H1 (cell line): ENCODE measurements at regions not wholly inside any gene's neighbourhood (a gene's known extent, or its start where the extent isn't known, plus 50 kb on each side); places are given as distances from the start of the nearest gene placed in this dataset.

Source experiments
- CTCF ChIA-PET: fragments of 300-600 bp; sonication (Branson Sonifier 250); formaldehyde crosslinking; loops from one replicate; lab custom pipeline; 2021; ENCODE audit not compliant: partially characterized antibody; lab: Charles Lee
- POLR2A ChIA-PET: fragments of 300-600 bp; sonication (Branson Sonifier 250); formaldehyde crosslinking; loops from one replicate; lab custom pipeline; 2021; ENCODE audit warnings: inconsistent platforms; ENCODE audit not compliant: partially characterized antibody; lab: Charles Lee
- DNase-seq, 2 experiments: peaks; one replicate each; pipeline versions ENCODE4 v3.0.0 to v3.0.0-alpha.2; 2010 to 2022; ENCODE audit warnings: low spot score in 2 of 2, low read depth in 1 of 2, mixed read lengths in 1 of 2
- FAIRE-seq: peaks from 2 replicates; lab custom pipeline; 2011; peaks lifted over from hg19 to GRCh38; lab: Jason Lieb, UNC
- H2AFZ ChIP-seq: 2 replicates; pipeline ENCODE4 v1.8.1; 2012; ENCODE audit warnings: low read length, inconsistent platforms
- H2AK5ac ChIP-seq: 2 replicates; pipeline ENCODE4 v1.6.1; 2013; ENCODE audit warnings: low read depth, low read length
- H2BK120ac ChIP-seq: replicated peaks from 2 replicates; pipeline ENCODE3; 2013; ENCODE audit warnings: low read depth, low read length, inconsistent platforms
- H2BK12ac ChIP-seq: 2 replicates; pipeline ENCODE4 v1.6.1; 2013; ENCODE audit warnings: low read depth, low read length
- H2BK15ac ChIP-seq: 2 replicates; pipeline ENCODE4 v1.6.1; 2013; ENCODE audit warnings: low read length
- H2BK20ac ChIP-seq: 2 replicates; pipeline ENCODE4 v1.6.1; 2013; ENCODE audit warnings: low read length
- H2BK5ac ChIP-seq: 2 replicates; pipeline ENCODE4 v1.6.1; 2013; ENCODE audit warnings: low read depth, low read length
- H3K14ac ChIP-seq: 2 replicates; pipeline ENCODE4 v1.6.1; 2013; ENCODE audit warnings: inconsistent platforms; ENCODE audit not compliant: insufficient read length
- H3K18ac ChIP-seq: 2 replicates; pipeline ENCODE4 v1.6.1; 2013; ENCODE audit warnings: low read length; ENCODE audit errors: extremely low read depth
- H3K23ac ChIP-seq: 2 replicates; pipeline ENCODE4 v1.6.1; 2013; ENCODE audit warnings: inconsistent platforms; ENCODE audit not compliant: insufficient read length
- H3K23me2 ChIP-seq: 2 replicates; pipeline ENCODE4 v1.6.1; 2013; ENCODE audit warnings: low read depth, low read length
- H3K27ac ChIP-seq: 2 replicates; pipeline ENCODE4 v1.6.1; 2011; ENCODE audit warnings: low read depth, low read length, inconsistent platforms
- H3K27me3 ChIP-seq, 4 experiments: replicated peaks in 1 of 4; 1 replicate in 1 of 4; 2 replicates in 3 of 4; pipeline versions ENCODE4 v1.6.1 to v1.8.1; 2011 to 2013; ENCODE audit warnings: low read length in 3 of 4, mild to moderate bottlenecking in 3 of 4, inconsistent platforms in 2 of 4, mixed read lengths in 2 of 4, moderate library complexity in 1 of 4; ENCODE audit not compliant: control insufficient read depth in 3 of 4, insufficient read depth in 3 of 4; ENCODE audit errors: extremely low read depth in 1 of 4
- H3K36me3 ChIP-seq, 4 experiments: 2 replicates each; pipeline versions ENCODE4 v1.6.1 to v1.8.1; 2011 to 2013; ENCODE audit warnings: mild to moderate bottlenecking in 4 of 4, low read length in 3 of 4, moderate library complexity in 2 of 4, control low read depth in 1 of 4, inconsistent platforms in 1 of 4; ENCODE audit not compliant: insufficient read depth in 4 of 4, control insufficient read depth in 2 of 4
- H3K4ac ChIP-seq: replicated peaks from 2 replicates; pipeline ENCODE3; 2013; ENCODE audit warnings: low read length, low read depth, mixed read lengths, inconsistent platforms; ENCODE audit not compliant: insufficient read length
- H3K4me1 ChIP-seq, 4 experiments: replicated peaks in 1 of 4; 1 replicate in 1 of 4; 2 replicates in 3 of 4; pipeline versions ENCODE4 v1.6.1 to v1.8.1; 2011 to 2013; ENCODE audit warnings: low read length in 3 of 4, inconsistent platforms in 2 of 4, mixed read lengths in 1 of 4; ENCODE audit not compliant: insufficient read depth in 4 of 4, control insufficient read depth in 3 of 4
- H3K4me2 ChIP-seq, 2 experiments: 2 replicates each; pipeline versions ENCODE4 v1.6.1 to v1.8.1; 2011 to 2013; ENCODE audit warnings: low read depth in 2 of 2, low read length in 2 of 2, control low read depth in 1 of 2, inconsistent platforms in 1 of 2, mild to moderate bottlenecking in 1 of 2; ENCODE audit not compliant: insufficient read depth in 1 of 2
- H3K4me3 ChIP-seq, 4 experiments: fragments of 200-600, 300-600 bp in 1 of 4; sonication (generic), shearing (Covaris generic), sonication (Bioruptor Twin) in 1 of 4; 2 replicates each; pipeline versions ENCODE4 v1.5.1 to v1.8.1; 2011 to 2016; ENCODE audit warnings: low read length in 4 of 4, low read depth in 3 of 4, control low read depth in 2 of 4, inconsistent platforms in 2 of 4, mild to moderate bottlenecking in 2 of 4, mixed read lengths in 1 of 4, moderate library complexity in 1 of 4; ENCODE audit not compliant: insufficient read depth in 2 of 4; ENCODE audit errors: extremely low read depth in 1 of 4
- H3K56ac ChIP-seq: replicated peaks from 2 replicates; pipeline ENCODE3; 2013; ENCODE audit warnings: low read depth, mild to moderate bottlenecking, mixed read lengths, low read length, inconsistent platforms; ENCODE audit not compliant: insufficient read length
- H3K79me1 ChIP-seq: 2 replicates; pipeline ENCODE4 v1.6.1; 2013; ENCODE audit warnings: low read depth, low read length, control low read depth
- H3K79me2 ChIP-seq, 2 experiments: 2 replicates each; pipeline versions ENCODE4 v1.6.1 to v1.8.1; 2012 to 2013; ENCODE audit warnings: low read length in 2 of 2, mild to moderate bottlenecking in 2 of 2, inconsistent platforms in 1 of 2; ENCODE audit not compliant: insufficient read depth in 2 of 2, control insufficient read depth in 1 of 2
- H3K9ac ChIP-seq, 4 experiments: replicated peaks in 1 of 4; 1 replicate in 1 of 4; 2 replicates in 3 of 4; pipeline versions ENCODE4 v1.6.1 to v1.8.1; 2011 to 2013; ENCODE audit warnings: low read depth in 3 of 4, low read length in 3 of 4, control low read depth in 2 of 4, mild to moderate bottlenecking in 2 of 4, moderate library complexity in 2 of 4, inconsistent platforms in 1 of 4; ENCODE audit errors: extremely low read depth in 1 of 4
- H3K9me3 ChIP-seq, 2 experiments: 2 replicates each; pipeline versions ENCODE4 v1.6.1 to v1.8.1; 2012 to 2013; ENCODE audit warnings: mild to moderate bottlenecking in 2 of 2, moderate library complexity in 2 of 2, control low read depth in 1 of 2, inconsistent platforms in 1 of 2, low read depth in 1 of 2, low read length in 1 of 2, mixed read lengths in 1 of 2; ENCODE audit not compliant: insufficient read depth in 2 of 2
- H4K20me1 ChIP-seq, 2 experiments: replicated peaks in 1 of 2; 2 replicates each; pipeline versions ENCODE3 to v1.8.1; 2011 to 2013; ENCODE audit warnings: inconsistent platforms in 2 of 2, low read length in 2 of 2, mild to moderate bottlenecking in 1 of 2; ENCODE audit not compliant: insufficient read depth in 2 of 2, control insufficient read depth in 1 of 2
- H4K5ac ChIP-seq: 2 replicates; pipeline ENCODE4 v1.6.1; 2013; ENCODE audit warnings: low read length, low read depth, mixed read lengths, inconsistent platforms; ENCODE audit not compliant: insufficient read length
- H4K8ac ChIP-seq: 2 replicates; pipeline ENCODE4 v1.8.0; 2013; ENCODE audit warnings: mild to moderate bottlenecking, moderate library complexity, low read length, inconsistent platforms; ENCODE audit not compliant: insufficient read depth; ENCODE audit errors: extremely low read depth
- H4K91ac ChIP-seq: replicated peaks from 2 replicates; pipeline ENCODE3; 2013; ENCODE audit warnings: low read length, mixed read lengths, inconsistent platforms; ENCODE audit not compliant: insufficient read length
- BCL11A ChIP-seq, 2 experiments: IDR thresholded peaks; one replicate each; pipeline ENCODE4 v1.6.1; 2011; ENCODE audit warnings: low read depth in 2 of 2, low read length in 2 of 2, mild to moderate bottlenecking in 2 of 2
- CEBPB ChIP-seq: IDR thresholded peaks from 2 replicates; pipeline ENCODE4 v1.6.1; 2012; ENCODE audit warnings: low read depth, low read length
- CHD2 ChIP-seq: IDR thresholded peaks from 2 replicates; pipeline ENCODE4 v1.6.1; 2012; ENCODE audit warnings: low read length, improper control_type of control experiment
- EP300 ChIP-seq, 2 experiments: IDR thresholded peaks; 1 replicate in 1 of 2; 2 replicates in 1 of 2; pipeline ENCODE4 v1.6.1; 2011 to 2012; ENCODE audit warnings: low read depth in 2 of 2, low read length in 2 of 2, mild to moderate bottlenecking in 2 of 2, borderline replicate concordance in 1 of 2, inconsistent platforms in 1 of 2, moderate library complexity in 1 of 2
- GTF2F1 ChIP-seq: IDR thresholded peaks from 2 replicates; pipeline ENCODE4 v1.6.1; 2012; ENCODE audit warnings: low read depth, low read length, improper control_type of control experiment, borderline replicate concordance
- HDAC2 ChIP-seq, 2 experiments: fragments of 300-600 bp in 1 of 2; sonication (generic) in 1 of 2; IDR thresholded peaks; 2 replicates each; pipeline ENCODE4 v1.6.1; 2011 to 2012; ENCODE audit warnings: low read depth in 2 of 2, low read length in 2 of 2, mild to moderate bottlenecking in 2 of 2, moderate library complexity in 2 of 2, borderline replicate concordance in 1 of 2, inconsistent platforms in 1 of 2
- KDM4A ChIP-seq: IDR thresholded peaks from one replicate; pipeline ENCODE4 v1.7.1; 2012; ENCODE audit warnings: low read depth, mild to moderate bottlenecking, moderate library complexity, low read length, inconsistent platforms; ENCODE audit not compliant: severe bottlenecking
- KDM5A ChIP-seq: fragments of 200-600 bp; IDR thresholded peaks from 2 replicates; pipeline ENCODE4 v1.7.1; 2012; ENCODE audit warnings: mild to moderate bottlenecking, low read length, inconsistent platforms, mixed read lengths
- MAFK ChIP-seq: IDR thresholded peaks from 2 replicates; pipeline ENCODE4 v1.6.1; 2012; ENCODE audit warnings: low read depth, mild to moderate bottlenecking, improper control_type of control experiment, low read length
- RXRA ChIP-seq: IDR thresholded peaks from 2 replicates; pipeline ENCODE4 v1.6.1; 2011; ENCODE audit warnings: low read depth, mild to moderate bottlenecking, low read length, moderate library complexity; ENCODE audit not compliant: insufficient read depth
- SIX5 ChIP-seq: IDR thresholded peaks from 2 replicates; pipeline ENCODE4 v1.6.1; 2011; ENCODE audit warnings: mild to moderate bottlenecking, low read depth, low read length
- SP1 ChIP-seq: IDR thresholded peaks from 2 replicates; pipeline ENCODE4 v1.6.1; 2011; ENCODE audit warnings: low read depth, low read length
- WGBS, 2 experiments: shearing (Covaris generic) in 1 of 2; methylation state at CpG; one replicate each; pipeline versions ENCODE4 v1.1.6 to v1.1.7; 2013 to 2015; ENCODE audit warnings: low lambda C conversion rate in 2 of 2, mixed read lengths in 2 of 2, inconsistent platforms in 1 of 2, low coverage in 1 of 2, missing lambda C conversion rate in 1 of 2; ENCODE audit not compliant: insufficient replicate concordance in 2 of 2, insufficient coverage in 1 of 2, insufficient read length in 1 of 2; ENCODE audit errors: extremely low coverage in 1 of 2, missing lambda C conversion rate in 1 of 2; 5-methylcytosine and 5-hydroxymethylcytosine counted together

DNA sequence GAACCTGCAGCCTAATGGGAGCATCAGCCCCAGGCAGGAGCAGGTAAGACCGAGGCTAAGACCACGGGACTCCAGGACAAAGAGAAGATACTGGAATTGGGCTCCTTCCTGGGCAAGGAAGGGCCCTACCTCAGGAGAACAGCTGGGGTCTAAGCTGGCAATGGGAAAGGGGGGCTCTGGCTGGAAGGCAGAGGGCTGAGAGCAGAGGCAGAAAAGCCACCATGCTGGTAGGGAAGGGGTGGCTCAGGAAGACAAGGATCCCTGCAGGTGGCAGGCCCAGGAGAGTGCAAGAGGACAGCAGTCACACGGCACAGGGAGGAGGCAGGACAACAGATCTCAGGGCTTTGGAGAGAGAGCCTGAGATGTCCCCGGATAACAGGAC is 203.5 kb downstream of the NDUFA10 start:
- H4K5ac ChIP-seq: no peak overlapping the region
- 90% methylated on average over 2 of the region's 4 CpGs; no CpG with 5 or more reads in 1 of the 2 experiments for WGBS, 2 experiments
- H3K9ac ChIP-seq: no peak overlapping the region
- no peaks in the 10 kb centered on the region for H3K36me3 ChIP-seq
- H2BK12ac ChIP-seq: no peak overlapping the region
- H3K4me2 ChIP-seq: no peak overlapping the region
- H2BK5ac ChIP-seq: no peak overlapping the region
- no peaks in the 10 kb centered on the region for H3K79me2 ChIP-seq
- no peak overlapping the region for H3K4me3 ChIP-seq
- no peak overlapping the region for H3K4ac ChIP-seq
- H2BK20ac ChIP-seq: no peak overlapping the region
- H3K14ac ChIP-seq: no peak overlapping the region
- H3K18ac ChIP-seq: no peak overlapping the region
- no peaks in the 10 kb centered on the region; a peak in 1 of 7 replicates for H3K27me3 ChIP-seq
- H3K9me3 ChIP-seq: no peaks in the 10 kb centered on the region
- ChIA-PET CTCF (no interaction called here), POLR2A (no interaction called here)
- no peak overlapping the region for H3K23ac ChIP-seq
- H3K79me1 ChIP-seq: no peaks in the 10 kb centered on the region
- no peak overlapping the region for H3K56ac ChIP-seq
- DNase-seq: no peak
- H4K20me1 ChIP-seq: no peaks in the 10 kb centered on the region
- H2AFZ ChIP-seq: no peak overlapping the region
- no peak overlapping the region for H2AK5ac ChIP-seq
- H3K27ac ChIP-seq: no peak overlapping the region
- no peak overlapping the region for H4K91ac ChIP-seq
- H3K4me1 ChIP-seq: peaks cover 0 to 2% (median 0%) of the 10 kb centered on the region in 4 experiments; a peak in 2 of 7 replicates
- no peak for FAIRE-seq
- H2BK120ac ChIP-seq: no peak overlapping the region
- H4K8ac ChIP-seq: no peak overlapping the region
- TF ChIP-seq EP300 (IDR thresholded peaks at IDR 0.05; ENCODE audit: borderline replicate concordance in 1 of 2, low read depth in 2 of 2, low read length in 2 of 2): no peak
- TF ChIP-seq CHD2: no peak
- TF ChIP-seq GTF2F1: no peak
- no peak for TF ChIP-seq SP1
- TF ChIP-seq KDM5A: no peak
- no peak for TF ChIP-seq RXRA
- no peak for TF ChIP-seq MAFK
- TF ChIP-seq SIX5: no peak
- TF ChIP-seq KDM4A: no peak
- no peak for TF ChIP-seq HDAC2 (IDR thresholded peaks at IDR 0.05; ENCODE audit: borderline replicate concordance in 1 of 2, low read depth in 2 of 2, low read length in 2 of 2)
- TF ChIP-seq BCL11A (IDR thresholded peaks at IDR 0.05; ENCODE audit: low read depth in 2 of 2, low read length in 2 of 2): no peak
- TF ChIP-seq CEBPB: no peak
- no peaks in the 10 kb centered on the region for H3K23me2 ChIP-seq
- H2BK15ac ChIP-seq: no peak overlapping the region
